ENCODE measurements at regions not wholly inside any gene's neighbourhood (a gene's known extent, or its start where the extent isn't known, plus 50 kb on each side); places are given as distances from the start of the nearest gene placed in this dataset.

GRCh38 chr1:68378296-68379084 is 71.3 kb downstream of the RPE65 start:
- no peaks in the 10 kb centered on the region for H3K36me3 Mint-ChIP-seq (ENCODE audit: low read depth, unreplicated experiment)
- peak overlapping the region; percentile 60 for H3K27ac Mint-ChIP-seq (ENCODE audit: unreplicated experiment)
- H3K4me2 ChIP-seq (ENCODE audit: low read length): peak overlapping the region; percentile 17

GRCh38 chr1:68377098-68377497 is 72.7 kb downstream of the RPE65 start:
- H3K36me3 Mint-ChIP-seq (ENCODE audit: low read depth, unreplicated experiment): no peaks in the 10 kb centered on the region
- no peaks in the 10 kb centered on the region for H3K9me3 Mint-ChIP-seq (ENCODE audit: unreplicated experiment)
- Histone ChIP-seq H3K4me3 (ENCODE audit: insufficient read depth, low read depth, low read length) (no peak overlapping the region), H3K27ac (ENCODE audit: low read depth, low read length) (no peak overlapping the region), H3K36me3 (ENCODE audit: insufficient read depth, low read length) (no peaks in the 10 kb centered on the region), H3K4me2 (ENCODE audit: low read length) (no peak overlapping the region), H3K79me2 (ENCODE audit: insufficient read depth, low read length) (no peaks in the 10 kb centered on the region), H3K9ac (ENCODE audit: low read length) (no peak overlapping the region), H2AFZ (ENCODE audit: low read depth, low read length) (no peak overlapping the region), H4K20me1 (ENCODE audit: insufficient read depth, low read length) (no peaks in the 10 kb centered on the region), H3K27me3 (ENCODE audit: insufficient read depth, low read length) (no peaks in the 10 kb centered on the region), H3K9me3 (ENCODE audit: insufficient read depth, low read depth, low read length) (no peaks in the 10 kb centered on the region), H3K4me1 (ENCODE audit: insufficient read depth, low read length) (peaks cover 20% of the 10 kb centered on the region)
- DNase-seq (ENCODE audit: low read depth): no peak
- no peak for FAIRE-seq
- no peak overlapping the region for H3K27ac Mint-ChIP-seq (ENCODE audit: unreplicated experiment)
- H3K4me3 Mint-ChIP-seq (ENCODE audit: unreplicated experiment): no peak overlapping the region
- H3K27me3 Mint-ChIP-seq (ENCODE audit: low read depth, unreplicated experiment): no peaks in the 10 kb centered on the region
- H3K4me1 Mint-ChIP-seq (ENCODE audit: low read depth, unreplicated experiment): peaks cover 20% of the 10 kb centered on the region
- TF ChIP-seq EZH2 (IDR thresholded peaks at IDR 0.05; ENCODE audit: insufficient read depth, low read length) (no peak), CTCF (IDR thresholded peaks at IDR 0.05; ENCODE audit: insufficient read depth, low read depth, low read length) (no peak)

More at GRCh38 chr1:68378296-68379084, 71.3 kb downstream of the RPE65 start:
- Histone ChIP-seq H3K9me3 (ENCODE audit: insufficient read depth, low read depth, low read length) (no peaks in the 10 kb centered on the region), H2AFZ (ENCODE audit: low read depth, low read length) (no peak overlapping the region), H3K4me1 (ENCODE audit: insufficient read depth, low read length) (peaks cover 20% of the 10 kb centered on the region), H3K79me2 (ENCODE audit: insufficient read depth, low read length) (no peaks in the 10 kb centered on the region), H3K36me3 (ENCODE audit: insufficient read depth, low read length) (no peaks in the 10 kb centered on the region), H3K27me3 (ENCODE audit: insufficient read depth, low read length) (no peaks in the 10 kb centered on the region), H3K9ac (ENCODE audit: low read length) (no peak overlapping the region), H3K27ac (ENCODE audit: low read depth, low read length) (no peak overlapping the region), H4K20me1 (ENCODE audit: insufficient read depth, low read length) (no peaks in the 10 kb centered on the region), H3K4me3 (ENCODE audit: insufficient read depth, low read depth, low read length) (no peak overlapping the region)
- no peaks in the 10 kb centered on the region for H3K9me3 Mint-ChIP-seq (ENCODE audit: unreplicated experiment)
- H3K27me3 Mint-ChIP-seq (ENCODE audit: low read depth, unreplicated experiment): no peaks in the 10 kb centered on the region
- peak; percentile 90 for FAIRE-seq
- peaks cover 20% of the 10 kb centered on the region for H3K4me1 Mint-ChIP-seq (ENCODE audit: low read depth, unreplicated experiment)
- TF ChIP-seq CTCF (IDR thresholded peaks at IDR 0.05; ENCODE audit: insufficient read depth, low read depth, low read length) (no peak), EZH2 (IDR thresholded peaks at IDR 0.05; ENCODE audit: insufficient read depth, low read length) (no peak)
- DNase-seq (ENCODE audit: low read depth): peak; percentile 42
- H3K4me3 Mint-ChIP-seq (ENCODE audit: unreplicated experiment): no peak overlapping the region

- H3K4me1 Mint-ChIP-seq (ENCODE audit: low read depth, unreplicated experiment): peaks cover 20% of the 10 kb centered on the region
- no peaks in the 10 kb centered on the region for H3K27me3 ChIP-seq (ENCODE audit: insufficient read depth, low read length)
- no peak overlapping the region for H3K4me3 Mint-ChIP-seq (ENCODE audit: unreplicated experiment)
- H3K27me3 Mint-ChIP-seq (ENCODE audit: low read depth, unreplicated experiment): no peaks in the 10 kb centered on the region
- H4K20me1 ChIP-seq (ENCODE audit: insufficient read depth, low read length): no peaks in the 10 kb centered on the region
- TF ChIP-seq CTCF (IDR thresholded peaks at IDR 0.05; ENCODE audit: insufficient read depth, low read depth, low read length): no peak
- H3K9me3 ChIP-seq (ENCODE audit: insufficient read depth, low read depth, low read length): no peaks in the 10 kb centered on the region
- FAIRE-seq (no peak), DNase-seq (ENCODE audit: low read depth) (no peak)
- H3K79me2 ChIP-seq (ENCODE audit: insufficient read depth, low read length): no peaks in the 10 kb centered on the region
- no peaks in the 10 kb centered on the region for H3K36me3 Mint-ChIP-seq (ENCODE audit: low read depth, unreplicated experiment)
- H2AFZ ChIP-seq (ENCODE audit: low read depth, low read length): no peak overlapping the region
- no peak overlapping the region for H3K4me2 ChIP-seq (ENCODE audit: low read length)
- no peak overlapping the region for H3K9ac ChIP-seq (ENCODE audit: low read length)
- no peaks in the 10 kb centered on the region for H3K9me3 Mint-ChIP-seq (ENCODE audit: unreplicated experiment)
- H3K36me3 ChIP-seq (ENCODE audit: insufficient read depth, low read length): no peaks in the 10 kb centered on the region
- no peak overlapping the region for H3K27ac Mint-ChIP-seq (ENCODE audit: unreplicated experiment)
- peaks cover 20% of the 10 kb centered on the region for H3K4me1 ChIP-seq (ENCODE audit: insufficient read depth, low read length)
- no peak overlapping the region for H3K27ac ChIP-seq (ENCODE audit: low read depth, low read length)
- no peak overlapping the region for H3K4me3 ChIP-seq (ENCODE audit: insufficient read depth, low read depth, low read length)
Observed at GRCh38 chr1:68376441-68376840, 73.3 kb downstream of the RPE65 start.

Data from astrocyte (in vitro differentiated cells and primary cell).